GM06990 (cell line): ENCODE measurements at regions not wholly inside any gene's neighbourhood (a gene's known extent, or its start where the extent isn't known, plus 50 kb on each side); places are given as distances from the start of the nearest gene placed in this dataset.

Experiments
- DNase-seq: peaks from one replicate; pipeline ENCODE4 v3.0.0-alpha.2; 2011; ENCODE audit not compliant: insufficient read length; ENCODE audit errors: extremely low read depth
- H3K27me3 ChIP-seq: replicated peaks from 2 replicates; pipeline ENCODE4 v1.6.0; 2011; ENCODE audit warnings: low read length; ENCODE audit not compliant: control insufficient read depth, insufficient read depth
- H3K36me3 ChIP-seq: 2 replicates; pipeline ENCODE4 v1.5.1; 2011; ENCODE audit warnings: low read length; ENCODE audit not compliant: control insufficient read depth, insufficient read depth
- H3K4me3 ChIP-seq: replicated peaks from 2 replicates; pipeline ENCODE4 v1.5.1; 2011; ENCODE audit warnings: low read depth, mild to moderate bottlenecking, control low read depth, low read length
- TF ChIP-seq, protein P1 (sequence below): IDR thresholded peaks from 2 replicates; pipeline ENCODE4 v1.5.1; 2011; ENCODE audit warnings: low read length, control low read depth, mild to moderate bottlenecking, inconsistent platforms; ENCODE audit not compliant: insufficient read depth, poor library complexity, severe bottlenecking

- Histone ChIP-seq H3K4me3 (no peak overlapping the region), H3K27me3 (no peaks in the 10 kb centered on the region), H3K36me3 (no peaks in the 10 kb centered on the region)
- TF ChIP-seq, protein P1, sequence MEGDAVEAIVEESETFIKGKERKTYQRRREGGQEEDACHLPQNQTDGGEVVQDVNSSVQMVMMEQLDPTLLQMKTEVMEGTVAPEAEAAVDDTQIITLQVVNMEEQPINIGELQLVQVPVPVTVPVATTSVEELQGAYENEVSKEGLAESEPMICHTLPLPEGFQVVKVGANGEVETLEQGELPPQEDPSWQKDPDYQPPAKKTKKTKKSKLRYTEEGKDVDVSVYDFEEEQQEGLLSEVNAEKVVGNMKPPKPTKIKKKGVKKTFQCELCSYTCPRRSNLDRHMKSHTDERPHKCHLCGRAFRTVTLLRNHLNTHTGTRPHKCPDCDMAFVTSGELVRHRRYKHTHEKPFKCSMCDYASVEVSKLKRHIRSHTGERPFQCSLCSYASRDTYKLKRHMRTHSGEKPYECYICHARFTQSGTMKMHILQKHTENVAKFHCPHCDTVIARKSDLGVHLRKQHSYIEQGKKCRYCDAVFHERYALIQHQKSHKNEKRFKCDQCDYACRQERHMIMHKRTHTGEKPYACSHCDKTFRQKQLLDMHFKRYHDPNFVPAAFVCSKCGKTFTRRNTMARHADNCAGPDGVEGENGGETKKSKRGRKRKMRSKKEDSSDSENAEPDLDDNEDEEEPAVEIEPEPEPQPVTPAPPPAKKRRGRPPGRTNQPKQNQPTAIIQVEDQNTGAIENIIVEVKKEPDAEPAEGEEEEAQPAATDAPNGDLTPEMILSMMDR = no peak
- no peak for DNase-seq
Observed at GRCh38 chr5:84805473-84805872, 420.8 kb upstream of the EDIL3 start.

DNA sequence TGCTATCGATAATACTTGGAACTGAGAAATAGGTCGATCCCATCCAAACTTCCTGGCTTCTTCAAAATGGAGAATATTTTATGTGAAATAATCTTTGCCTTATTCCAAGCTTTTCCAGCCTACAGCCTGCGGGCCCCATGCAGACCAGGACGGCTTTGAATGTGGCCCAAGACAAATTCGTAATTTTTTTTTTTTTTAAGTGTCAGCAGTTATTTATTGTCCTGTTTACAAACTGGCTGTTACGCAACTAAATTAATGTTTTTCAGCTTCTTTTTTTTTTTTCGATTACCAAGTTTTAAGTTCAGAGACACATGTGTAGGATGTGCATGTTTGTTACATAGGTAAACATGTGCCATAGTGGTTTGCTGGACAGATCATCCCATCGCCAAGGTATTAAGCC lies 411.7 kb upstream of the EDIL3 start:
- H3K27me3 ChIP-seq = no peaks in the 10 kb centered on the region
- no peak overlapping the region for H3K4me3 ChIP-seq
- no peak for DNase-seq
- TF ChIP-seq, protein P1 = no peak
- no peaks in the 10 kb centered on the region for H3K36me3 ChIP-seq

- no peak overlapping the region for H3K4me3 ChIP-seq
- no peaks in the 10 kb centered on the region for H3K36me3 ChIP-seq
- H3K27me3 ChIP-seq = no peaks in the 10 kb centered on the region
- TF ChIP-seq, protein P1 = no peak
- no peak for DNase-seq
Observed at GRCh38 chr5:84794486-84795035, 409.9 kb upstream of the EDIL3 start.

GRCh38 chr5:84791730-84792129 lies 407.1 kb upstream of the EDIL3 start:
- H3K4me3 ChIP-seq = no peak overlapping the region
- H3K27me3 ChIP-seq = no peaks in the 10 kb centered on the region
- TF ChIP-seq, protein P1 = no peak
- no peaks in the 10 kb centered on the region for H3K36me3 ChIP-seq
- no peak for DNase-seq

DNA sequence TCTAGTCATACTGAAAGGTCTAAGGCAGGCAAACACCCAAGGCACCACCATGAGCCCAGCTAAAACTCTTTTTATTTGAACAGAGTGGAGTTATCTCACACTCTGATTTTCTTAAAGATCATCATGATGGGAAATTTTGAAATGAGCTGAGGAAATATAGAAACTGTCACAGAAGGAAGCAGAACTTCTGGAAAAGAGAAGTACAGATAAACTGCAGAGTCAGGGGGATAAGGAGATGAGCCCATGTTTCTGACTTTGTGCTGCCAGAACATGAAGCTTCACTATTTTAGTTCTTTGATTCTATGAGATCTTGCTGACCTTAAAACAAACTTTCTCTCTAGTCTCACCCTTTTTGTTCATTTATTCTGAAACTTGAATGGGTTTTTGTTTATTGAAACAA lies 406.5 kb upstream of the EDIL3 start:
- TF ChIP-seq, protein P1 = no peak
- no peak for DNase-seq
- no peaks in the 10 kb centered on the region for H3K27me3 ChIP-seq
- H3K4me3 ChIP-seq = no peak overlapping the region
- H3K36me3 ChIP-seq = no peaks in the 10 kb centered on the region

DNA sequence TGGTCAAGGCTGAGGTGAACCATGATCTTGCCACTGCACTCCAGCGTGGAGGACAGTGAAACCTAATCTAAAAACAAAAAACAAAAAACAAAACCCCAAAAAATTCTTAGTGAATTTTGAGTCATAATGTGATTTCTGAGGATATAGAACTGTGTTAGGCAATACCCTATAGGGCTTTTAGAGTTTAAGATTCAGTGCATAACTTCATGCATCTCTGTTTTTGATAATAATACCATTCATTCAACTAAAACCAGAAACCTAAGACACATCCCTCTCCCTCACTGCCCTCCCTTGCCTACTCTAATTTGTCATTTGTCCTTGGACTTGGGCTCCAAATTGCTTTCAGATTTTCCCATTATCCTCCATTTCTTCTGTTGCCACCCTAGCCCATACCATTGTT lies 405.7 kb upstream of the EDIL3 start:
- DNase-seq = no peak
- TF ChIP-seq, protein P1 = no peak
- H3K4me3 ChIP-seq = no peak overlapping the region
- H3K36me3 ChIP-seq = no peaks in the 10 kb centered on the region
- H3K27me3 ChIP-seq = no peaks in the 10 kb centered on the region
